ENCODE measurements at regions not wholly inside any gene's neighbourhood (a gene's known extent, or its start where the extent isn't known, plus 50 kb on each side); places are given as distances from the start of the nearest gene placed in this dataset.

DNA sequence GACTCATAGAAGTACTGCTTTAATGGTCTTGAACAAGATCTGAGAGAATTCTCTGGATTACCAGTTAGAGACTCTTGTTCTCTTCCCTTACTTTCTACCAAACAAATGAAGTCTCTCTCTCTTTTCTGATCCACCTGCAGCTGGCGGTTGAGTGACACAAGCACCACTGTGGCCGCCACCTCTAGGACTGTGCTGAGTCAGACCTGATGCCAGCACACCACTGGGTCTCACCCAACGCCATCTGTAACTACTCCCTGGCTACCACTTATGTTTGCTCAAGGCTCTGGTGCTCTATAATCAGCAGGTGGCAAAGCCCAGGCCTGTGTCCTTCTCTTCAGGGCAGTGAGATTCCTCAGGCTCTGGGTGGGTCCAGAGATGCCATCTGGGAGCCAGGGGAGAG is 1173.5 kb downstream of the RPA4 start:
- TF ChIP-seq, protein P1, sequence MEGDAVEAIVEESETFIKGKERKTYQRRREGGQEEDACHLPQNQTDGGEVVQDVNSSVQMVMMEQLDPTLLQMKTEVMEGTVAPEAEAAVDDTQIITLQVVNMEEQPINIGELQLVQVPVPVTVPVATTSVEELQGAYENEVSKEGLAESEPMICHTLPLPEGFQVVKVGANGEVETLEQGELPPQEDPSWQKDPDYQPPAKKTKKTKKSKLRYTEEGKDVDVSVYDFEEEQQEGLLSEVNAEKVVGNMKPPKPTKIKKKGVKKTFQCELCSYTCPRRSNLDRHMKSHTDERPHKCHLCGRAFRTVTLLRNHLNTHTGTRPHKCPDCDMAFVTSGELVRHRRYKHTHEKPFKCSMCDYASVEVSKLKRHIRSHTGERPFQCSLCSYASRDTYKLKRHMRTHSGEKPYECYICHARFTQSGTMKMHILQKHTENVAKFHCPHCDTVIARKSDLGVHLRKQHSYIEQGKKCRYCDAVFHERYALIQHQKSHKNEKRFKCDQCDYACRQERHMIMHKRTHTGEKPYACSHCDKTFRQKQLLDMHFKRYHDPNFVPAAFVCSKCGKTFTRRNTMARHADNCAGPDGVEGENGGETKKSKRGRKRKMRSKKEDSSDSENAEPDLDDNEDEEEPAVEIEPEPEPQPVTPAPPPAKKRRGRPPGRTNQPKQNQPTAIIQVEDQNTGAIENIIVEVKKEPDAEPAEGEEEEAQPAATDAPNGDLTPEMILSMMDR (IDR thresholded peaks at IDR 0.05), result no peak
- Histone ChIP-seq H3K27me3 (no peaks in the 10 kb centered on the region), H3K27ac (no peak overlapping the region), H3K36me3 (no peaks in the 10 kb centered on the region), H3K4me1 (no peaks in the 10 kb centered on the region), H3K4me3 (no peak overlapping the region), H3K9me3 (no peaks in the 10 kb centered on the region)
- no peak for DNase-seq
- intact Hi-C loops (cut with DNase I; ENCODE audit: low total_unique reads), result no loop called here

DNA sequence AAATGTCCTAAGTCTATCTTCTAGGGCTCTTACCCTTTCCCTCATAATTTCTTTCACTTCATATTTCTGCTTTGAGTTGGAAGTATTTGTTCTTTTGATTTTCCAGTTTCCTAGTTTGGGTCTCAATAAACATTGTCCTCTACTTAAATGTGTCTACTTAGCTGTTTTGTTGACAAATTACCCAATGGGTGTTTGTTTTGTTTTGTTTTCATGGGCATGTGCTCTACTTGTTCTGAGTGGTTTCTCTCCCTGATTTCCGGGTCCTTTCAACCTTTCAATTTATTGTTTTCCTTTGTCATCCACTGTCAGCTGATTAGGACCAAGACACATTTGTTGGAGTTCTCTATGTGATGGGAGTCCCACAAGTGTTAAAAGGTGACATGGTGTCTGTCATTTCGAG is 1181.4 kb downstream of the RPA4 start:
- no peaks in the 10 kb centered on the region for H3K27me3 ChIP-seq
- no peaks in the 10 kb centered on the region for H3K9me3 ChIP-seq

DNA sequence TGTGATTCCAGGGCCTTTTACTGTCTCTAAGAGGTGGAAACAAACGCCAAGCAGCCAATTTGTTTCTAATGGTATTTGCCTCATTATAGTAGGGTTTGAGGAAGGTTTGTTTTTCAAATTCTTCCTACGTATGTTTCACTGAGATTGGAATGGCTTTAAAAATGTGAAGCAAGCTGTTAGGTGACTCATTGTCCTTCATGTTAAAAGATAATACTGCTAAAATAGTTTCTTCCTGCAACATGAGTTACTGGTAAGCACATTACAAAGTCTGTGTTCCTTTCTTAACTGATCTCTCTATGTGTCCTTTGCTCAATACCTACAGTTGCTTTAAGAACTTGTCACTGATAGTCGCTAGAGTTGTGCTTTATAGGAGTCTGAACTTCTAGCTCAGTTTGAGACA is 1183.9 kb downstream of the RPA4 start:
- TF ChIP-seq, protein P1 (IDR thresholded peaks at IDR 0.05), result no peak
- Histone ChIP-seq H3K27ac (no peak overlapping the region), H3K4me1 (peaks cover 0 to 9% (median 0%) of the 10 kb centered on the region in 4 donors), H3K27me3 (no peaks in the 10 kb centered on the region), H3K4me3 (no peak overlapping the region), H3K36me3 (no peaks in the 10 kb centered on the region), H3K9me3 (no peaks in the 10 kb centered on the region)
- intact Hi-C loops (cut with DNase I; ENCODE audit: low total_unique reads), result no loop called here
- no peak for DNase-seq

More for the DNA sequence above, 1181.4 kb downstream of the RPA4 start:
- intact Hi-C loops (cut with DNase I; ENCODE audit: low total_unique reads), result no loop called here
- H3K4me3 ChIP-seq, result no peak overlapping the region
- TF ChIP-seq, protein P1 (IDR thresholded peaks at IDR 0.05), result no peak
- no peak overlapping the region for H3K27ac ChIP-seq
- H3K4me1 ChIP-seq, result no peaks in the 10 kb centered on the region
- no peak for DNase-seq
- no peaks in the 10 kb centered on the region for H3K36me3 ChIP-seq

DNA sequence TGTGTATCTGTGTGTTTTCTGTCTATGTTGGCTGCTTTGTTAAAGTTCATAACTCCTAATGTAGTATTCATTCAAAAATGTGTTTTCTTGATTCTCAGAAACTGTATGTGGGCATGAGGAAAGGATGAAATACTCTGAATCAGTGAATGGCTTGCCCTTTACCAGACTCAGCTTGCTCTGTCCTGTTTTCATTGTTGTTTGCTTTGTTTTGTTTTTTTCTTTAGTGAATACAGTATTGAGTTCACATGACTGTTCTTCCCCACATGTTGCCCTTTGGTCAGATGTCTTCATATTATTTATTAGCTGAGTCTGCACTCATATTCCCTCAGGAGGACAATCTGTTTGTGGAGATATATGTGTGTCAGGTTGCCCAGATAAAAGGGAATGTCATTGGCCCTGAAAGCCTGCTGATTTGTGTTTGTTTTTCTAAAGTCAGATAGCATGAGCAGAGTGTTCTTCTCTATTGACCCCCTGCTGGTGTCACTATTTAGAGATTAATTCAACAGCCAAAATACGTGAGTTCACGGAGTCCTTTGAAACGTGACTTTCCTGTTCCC is 1184.4 kb downstream of the RPA4 start:
- Histone ChIP-seq H3K9me3 (no peaks in the 10 kb centered on the region), H3K27ac (no peak overlapping the region), H3K36me3 (no peaks in the 10 kb centered on the region), H3K27me3 (no peaks in the 10 kb centered on the region), H3K4me1 (peaks cover 0 to 9% (median 0%) of the 10 kb centered on the region in 4 donors), H3K4me3 (no peak overlapping the region)
- TF ChIP-seq, protein P1 (IDR thresholded peaks at IDR 0.05), result no peak
- intact Hi-C loops (cut with DNase I; ENCODE audit: low total_unique reads), result no loop called here
- DNase-seq, result no peak

DNA sequence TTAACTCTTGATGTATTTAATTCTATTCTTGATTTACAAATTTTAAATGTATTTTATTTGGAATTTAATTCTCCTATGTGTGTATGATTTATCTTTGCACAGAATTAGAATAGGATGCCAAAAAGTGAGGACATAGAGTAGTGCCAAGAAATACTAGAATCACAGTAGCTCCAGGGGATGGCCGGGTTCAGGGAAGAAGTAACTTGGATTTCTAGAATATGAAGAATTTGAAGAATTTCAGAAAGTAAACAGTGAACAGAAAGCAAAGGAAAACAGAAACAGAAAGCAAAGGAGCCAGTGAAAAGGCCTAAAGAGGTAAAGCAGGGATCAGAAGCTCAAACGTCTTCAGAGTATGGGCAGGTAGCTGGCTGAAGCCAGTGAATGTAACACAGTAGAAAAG is 1187.6 kb downstream of the RPA4 start:
- no peak overlapping the region for H3K27ac ChIP-seq
- peaks cover 0 to 9% (median 0%) of the 10 kb centered on the region in 4 donors for H3K4me1 ChIP-seq
- intact Hi-C loops (cut with DNase I; ENCODE audit: low total_unique reads), result no loop called here
- no peak for DNase-seq
- H3K27me3 ChIP-seq, result no peaks in the 10 kb centered on the region
- TF ChIP-seq, protein P1 (IDR thresholded peaks at IDR 0.05), result no peak
- H3K9me3 ChIP-seq, result no peaks in the 10 kb centered on the region
- H3K4me3 ChIP-seq, result no peak overlapping the region
- no peaks in the 10 kb centered on the region for H3K36me3 ChIP-seq

DNA sequence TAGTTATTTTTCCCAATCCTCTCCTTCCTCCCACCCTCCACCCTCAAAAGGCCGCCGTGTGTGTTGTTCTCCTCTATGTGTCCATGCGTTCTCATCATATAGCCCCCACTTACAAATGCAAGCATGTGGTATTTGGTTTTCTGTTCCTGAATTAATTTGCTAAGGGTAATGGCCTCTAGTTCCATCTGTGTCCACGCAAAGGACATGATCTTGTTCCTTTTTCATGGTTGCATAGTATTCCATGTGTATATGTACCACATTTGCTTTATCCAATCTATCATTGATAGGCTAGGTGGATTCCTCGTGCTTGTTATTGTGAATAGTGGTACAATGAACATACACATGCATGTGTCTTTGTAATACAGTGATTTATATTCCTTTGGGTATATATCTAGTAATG is 1193.7 kb downstream of the RPA4 start:
- H3K27ac ChIP-seq, result no peak overlapping the region
- no peak overlapping the region for H3K4me3 ChIP-seq
- TF ChIP-seq, protein P1 (IDR thresholded peaks at IDR 0.05), result no peak

More for the DNA sequence above, 1193.7 kb downstream of the RPA4 start:
- no peaks in the 10 kb centered on the region for H3K36me3 ChIP-seq
- no peak for DNase-seq
- intact Hi-C loops (cut with DNase I; ENCODE audit: low total_unique reads), result no loop called here
- H3K4me1 ChIP-seq, result no peaks in the 10 kb centered on the region
- no peaks in the 10 kb centered on the region for H3K27me3 ChIP-seq
- H3K9me3 ChIP-seq, result no peaks in the 10 kb centered on the region

Measured in tibial artery (tissue), 4 donors.